OCI-LY3 (cell line): ENCODE measurements at regions not wholly inside any gene's neighbourhood (a gene's known extent, or its start where the extent isn't known, plus 50 kb on each side); places are given as distances from the start of the nearest gene placed in this dataset.

Experiments
- H2AFZ ChIP-seq: fragments of 200-600, 300-600 bp; shearing (Covaris generic); 2 replicates; pipeline ENCODE4 v1.6.0; 2014; ENCODE audit warnings: antibody characterized with exemption, low read depth, low read length
- H3K27ac ChIP-seq: fragments of 200-600, 300-600 bp; sonication (generic); 2 replicates; pipeline ENCODE4 v1.5.1; 2014; ENCODE audit warnings: mild to moderate bottlenecking, low read length, moderate library complexity, mixed read lengths
- H3K27me3 ChIP-seq: fragments of 200-600, 300-600 bp; sonication (generic); 2 replicates; pipeline ENCODE4 v1.6.1; 2014; ENCODE audit warnings: low read depth, low read length, mixed read lengths
- H3K36me3 ChIP-seq: fragments of 200-600, 300-600 bp; sonication (generic); replicated peaks from 2 replicates; pipeline ENCODE3; 2014; ENCODE audit warnings: low read depth, low read length, mixed read lengths
- H3K4me1 ChIP-seq: fragments of 300-600, 200-600 bp; sonication (generic); 2 replicates; pipeline ENCODE4 v1.6.1; 2014; ENCODE audit warnings: low read length, mixed read lengths
- H3K4me2 ChIP-seq: fragments of 200-600, 300-600 bp; sonication (generic); 2 replicates; pipeline ENCODE4 v1.6.1; 2014; ENCODE audit warnings: low read length, mixed read lengths
- H3K4me3 ChIP-seq: fragments of 300-600, 200-600 bp; sonication (generic); 2 replicates; pipeline ENCODE4 v1.5.1; 2014; ENCODE audit warnings: antibody characterized with exemption, mild to moderate bottlenecking, low read length, moderate library complexity
- H3K79me2 ChIP-seq: fragments of 300-600, 200-600 bp; shearing (Covaris generic); 2 replicates; pipeline ENCODE4 v1.6.1; 2014; ENCODE audit warnings: mild to moderate bottlenecking, low read length, mixed read lengths
- H3K9ac ChIP-seq: fragments of 300-600, 200-600 bp; shearing (Covaris generic); 2 replicates; pipeline ENCODE4 v1.6.0; 2014; ENCODE audit warnings: mild to moderate bottlenecking, low read length, moderate library complexity
- H3K9me3 ChIP-seq: fragments of 200-600, 300-600 bp; shearing (Covaris generic); 2 replicates; pipeline ENCODE4 v1.6.1; 2014; ENCODE audit warnings: low read length, mixed read lengths; ENCODE audit not compliant: insufficient read depth
- H4K20me1 ChIP-seq: fragments of 200-600, 300-600 bp; sonication (generic); 2 replicates; pipeline ENCODE4 v1.6.1; 2016; ENCODE audit warnings: low read length, mixed read lengths; ENCODE audit not compliant: insufficient read depth
- CTCF ChIP-seq: fragments of 200-600, 300-600 bp; sonication (generic); IDR thresholded peaks from 2 replicates; pipeline ENCODE4 v1.5.1; 2014; ENCODE audit warnings: antibody characterized with exemption, low read length, low read depth
- EZH2phosphoT487 ChIP-seq: fragments of 200-600 bp; shearing (Covaris generic); IDR thresholded peaks from 2 replicates; pipeline ENCODE4 v1.6.1; 2018; ENCODE audit warnings: antibody characterized with exemption, mixed run types, low read depth

GRCh38 chr18:79612291-79613108 lies 67.1 kb upstream of the CTDP1 start:
- H2AFZ ChIP-seq = no peak overlapping the region
- H3K36me3 ChIP-seq = no peaks in the 10 kb centered on the region
- peaks cover 14% of the 10 kb centered on the region for H3K4me1 ChIP-seq
- no peak overlapping the region for H3K4me3 ChIP-seq
- TF ChIP-seq EZH2phosphoT487 (no peak), CTCF (no peak)
- no peaks in the 10 kb centered on the region for H3K9me3 ChIP-seq
- H3K4me2 ChIP-seq = no peak overlapping the region
- no peak overlapping the region for H3K27ac ChIP-seq
- no peaks in the 10 kb centered on the region for H4K20me1 ChIP-seq
- no peaks in the 10 kb centered on the region for H3K27me3 ChIP-seq
- H3K79me2 ChIP-seq = no peaks in the 10 kb centered on the region
- no peak overlapping the region for H3K9ac ChIP-seq

GRCh38 chr18:79613186-79613931 lies 66.2 kb upstream of the CTDP1 start:
- TF ChIP-seq CTCF (no peak), EZH2phosphoT487 (no peak)

GRCh38 chr18:79614211-79614955 lies 65.2 kb upstream of the CTDP1 start:
- no peaks in the 10 kb centered on the region for H3K79me2 ChIP-seq
- H3K27me3 ChIP-seq = no peaks in the 10 kb centered on the region
- TF ChIP-seq CTCF (no peak), EZH2phosphoT487 (no peak)
- no peaks in the 10 kb centered on the region for H4K20me1 ChIP-seq
- H2AFZ ChIP-seq = no peak overlapping the region
- no peaks in the 10 kb centered on the region for H3K9me3 ChIP-seq
- H3K4me1 ChIP-seq = peaks cover 9% of the 10 kb centered on the region
- H3K4me3 ChIP-seq = no peak overlapping the region
- H3K27ac ChIP-seq = no peak overlapping the region
- H3K4me2 ChIP-seq = no peak overlapping the region
- H3K36me3 ChIP-seq = no peaks in the 10 kb centered on the region
- H3K9ac ChIP-seq = no peak overlapping the region

More at GRCh38 chr18:79613186-79613931, 66.2 kb upstream of the CTDP1 start:
- Histone ChIP-seq H3K79me2 (no peaks in the 10 kb centered on the region), H3K4me2 (no peak overlapping the region), H3K4me3 (no peak overlapping the region), H4K20me1 (no peaks in the 10 kb centered on the region), H3K9me3 (no peaks in the 10 kb centered on the region), H3K36me3 (no peaks in the 10 kb centered on the region), H3K9ac (no peak overlapping the region), H3K4me1 (peaks cover 14% of the 10 kb centered on the region), H3K27me3 (no peaks in the 10 kb centered on the region), H2AFZ (no peak overlapping the region), H3K27ac (no peak overlapping the region)

- Histone ChIP-seq H3K36me3 (no peaks in the 10 kb centered on the region), H3K27me3 (no peaks in the 10 kb centered on the region), H3K4me1 (peaks cover 8% of the 10 kb centered on the region), H4K20me1 (no peaks in the 10 kb centered on the region), H3K4me3 (no peak overlapping the region), H3K4me2 (no peak overlapping the region), H3K79me2 (no peaks in the 10 kb centered on the region), H2AFZ (no peak overlapping the region), H3K9me3 (no peaks in the 10 kb centered on the region), H3K27ac (no peak overlapping the region), H3K9ac (no peak overlapping the region)
- TF ChIP-seq CTCF = no peak
Measured at GRCh38 chr18:79615091-79615490, 64.5 kb upstream of the CTDP1 start.
